Neural progenitor cell (in vitro differentiated cells): ENCODE measurements at regions not wholly inside any gene's neighbourhood (a gene's known extent, or its start where the extent isn't known, plus 50 kb on each side); places are given as distances from the start of the nearest gene placed in this dataset.
A peak's percentile ranks its signal among the peaks of the same experiment; 100 is the strongest.

Experiments
- DNase-seq: peaks from one replicate; pipeline ENCODE4 v3.0.0-alpha.2; 2016; ENCODE audit warnings: low spot score
- H2AFZ ChIP-seq: fragments of 200-600 bp; sonication (generic); replicated peaks from 2 replicates; pipeline ENCODE4 v1.6.1; 2016; ENCODE audit warnings: antibody characterized with exemption
- H3F3A ChIP-seq: fragments of 200-600 bp; sonication (generic); 2 replicates; pipeline ENCODE4 v1.6.1; 2016; ENCODE audit warnings: antibody characterized with exemption, low read depth
- H3K27ac ChIP-seq: fragments of 200-600 bp; sonication (generic); 2 replicates; pipeline ENCODE4 v1.5.1; 2016; ENCODE audit warnings: mild to moderate bottlenecking
- H3K27me3 ChIP-seq: fragments of 200-600 bp; sonication (generic); 2 replicates; pipeline ENCODE4 v1.6.1; 2016; ENCODE audit warnings: mild to moderate bottlenecking, moderate library complexity
- H3K36me3 ChIP-seq: fragments of 200-600 bp; sonication (generic); 2 replicates; pipeline ENCODE4 v1.5.1; 2016
- H3K4me1 ChIP-seq: fragments of 200-600 bp; sonication (generic); 2 replicates; pipeline ENCODE4 v1.6.1; 2016; ENCODE audit warnings: mixed run types
- H3K4me2 ChIP-seq: fragments of 200-600 bp; sonication (generic); 2 replicates; pipeline ENCODE4 v1.6.1; 2016
- H3K4me3 ChIP-seq: fragments of 200-600 bp; sonication (generic); 2 replicates; pipeline ENCODE4 v1.5.1; 2016
- H3K79me2 ChIP-seq: fragments of 200-600 bp; sonication (generic); 2 replicates; pipeline ENCODE4 v1.6.1; 2016; ENCODE audit warnings: low read depth
- H3K9ac ChIP-seq: fragments of 200-600 bp; sonication (generic); 2 replicates; pipeline ENCODE4 v1.6.1; 2016
- H3K9me3 ChIP-seq: fragments of 200-600 bp; sonication (generic); 2 replicates; pipeline ENCODE4 v1.5.1; 2016; ENCODE audit warnings: low read depth
- H4K20me1 ChIP-seq: fragments of 200-600 bp; sonication (generic); 2 replicates; pipeline ENCODE4 v1.6.1; 2016; ENCODE audit warnings: low read depth
- H3K27ac Mint-ChIP-seq: 3 replicates; pipeline ENCODE4 v1.8.0; 2021; ENCODE audit warnings: mixed read lengths
- H3K27me3 Mint-ChIP-seq: 2 replicates; pipeline ENCODE4 v1.8.0; 2022; ENCODE audit warnings: low read depth, mild to moderate bottlenecking, inconsistent platforms, moderate library complexity, mixed read lengths; ENCODE audit not compliant: insufficient read depth
- H3K36me3 Mint-ChIP-seq: 3 replicates; pipeline ENCODE4 v1.8.0; 2021; ENCODE audit warnings: mixed read lengths
- H3K4me1 Mint-ChIP-seq: 3 replicates; pipeline ENCODE4 v1.8.0; 2021; ENCODE audit warnings: mixed read lengths
- H3K4me3 Mint-ChIP-seq: 3 replicates; pipeline ENCODE4 v1.8.0; 2021; ENCODE audit warnings: mild to moderate bottlenecking, moderate library complexity, mixed read lengths
- H3K9me3 Mint-ChIP-seq: 3 replicates; pipeline ENCODE4 v1.8.0; 2020; ENCODE audit warnings: mixed read lengths
- EZH2 ChIP-seq: fragments of 200-600 bp; sonication (generic); IDR thresholded peaks from 2 replicates; pipeline ENCODE4 v1.6.1; 2017; ENCODE audit warnings: antibody characterized with exemption, mild to moderate bottlenecking, moderate library complexity
- EZH2phosphoT487 ChIP-seq: fragments of 200-600 bp; sonication (generic); IDR thresholded peaks from 2 replicates; pipeline ENCODE4 v1.6.1; 2017; ENCODE audit warnings: antibody characterized with exemption
- TF ChIP-seq, protein P1 (sequence below): fragments of 200-600 bp; sonication (generic); IDR thresholded peaks from 2 replicates; pipeline ENCODE4 v1.5.1; 2017; ENCODE audit warnings: antibody characterized with exemption, mild to moderate bottlenecking

DNA sequence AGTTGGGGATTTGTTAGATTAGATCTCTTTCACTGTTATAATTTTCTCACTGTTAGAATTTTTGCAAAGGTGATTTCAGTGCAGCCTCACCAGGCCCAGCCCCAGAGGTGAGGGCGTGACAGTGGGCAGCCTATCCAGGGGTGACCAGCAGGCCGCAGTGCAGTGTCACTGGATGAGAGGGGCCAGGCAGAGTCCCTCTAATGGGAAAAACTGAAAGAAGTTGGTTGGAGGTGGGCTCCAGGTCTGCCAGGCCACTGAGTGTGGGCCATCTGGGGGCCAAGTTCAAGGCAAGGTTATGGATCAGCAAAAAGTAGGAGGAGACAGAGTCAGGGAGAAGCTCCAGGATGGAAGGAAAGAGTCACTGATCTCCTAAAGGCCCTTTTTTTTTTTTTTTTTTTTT lies 90.5 kb upstream of the SDK1 start:
- no peak for TF ChIP-seq EZH2
- TF ChIP-seq, protein P1, sequence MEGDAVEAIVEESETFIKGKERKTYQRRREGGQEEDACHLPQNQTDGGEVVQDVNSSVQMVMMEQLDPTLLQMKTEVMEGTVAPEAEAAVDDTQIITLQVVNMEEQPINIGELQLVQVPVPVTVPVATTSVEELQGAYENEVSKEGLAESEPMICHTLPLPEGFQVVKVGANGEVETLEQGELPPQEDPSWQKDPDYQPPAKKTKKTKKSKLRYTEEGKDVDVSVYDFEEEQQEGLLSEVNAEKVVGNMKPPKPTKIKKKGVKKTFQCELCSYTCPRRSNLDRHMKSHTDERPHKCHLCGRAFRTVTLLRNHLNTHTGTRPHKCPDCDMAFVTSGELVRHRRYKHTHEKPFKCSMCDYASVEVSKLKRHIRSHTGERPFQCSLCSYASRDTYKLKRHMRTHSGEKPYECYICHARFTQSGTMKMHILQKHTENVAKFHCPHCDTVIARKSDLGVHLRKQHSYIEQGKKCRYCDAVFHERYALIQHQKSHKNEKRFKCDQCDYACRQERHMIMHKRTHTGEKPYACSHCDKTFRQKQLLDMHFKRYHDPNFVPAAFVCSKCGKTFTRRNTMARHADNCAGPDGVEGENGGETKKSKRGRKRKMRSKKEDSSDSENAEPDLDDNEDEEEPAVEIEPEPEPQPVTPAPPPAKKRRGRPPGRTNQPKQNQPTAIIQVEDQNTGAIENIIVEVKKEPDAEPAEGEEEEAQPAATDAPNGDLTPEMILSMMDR, result peak; percentile 48
- Histone ChIP-seq H3K4me3 (no peak overlapping the region), H3K79me2 (no peaks in the 10 kb centered on the region), H3F3A (no peaks in the 10 kb centered on the region), H3K4me1 (no peaks in the 10 kb centered on the region), H3K4me2 (no peak overlapping the region), H3K9ac (no peak overlapping the region), H3K27ac (no peak overlapping the region), H3K36me3 (no peaks in the 10 kb centered on the region), H4K20me1 (no peaks in the 10 kb centered on the region), H2AFZ (no peak overlapping the region), H3K9me3 (no peaks in the 10 kb centered on the region), H3K27me3 (no peaks in the 10 kb centered on the region)
- no peaks in the 10 kb centered on the region for H3K36me3 Mint-ChIP-seq
- no peak overlapping the region for H3K4me3 Mint-ChIP-seq
- peaks cover 9% of the 10 kb centered on the region for H3K27me3 Mint-ChIP-seq
- DNase-seq, result peak; percentile 40
- peaks cover 3% of the 10 kb centered on the region for H3K4me1 Mint-ChIP-seq
- no peak overlapping the region for H3K27ac Mint-ChIP-seq
- peaks cover 7% of the 10 kb centered on the region for H3K9me3 Mint-ChIP-seq

DNA sequence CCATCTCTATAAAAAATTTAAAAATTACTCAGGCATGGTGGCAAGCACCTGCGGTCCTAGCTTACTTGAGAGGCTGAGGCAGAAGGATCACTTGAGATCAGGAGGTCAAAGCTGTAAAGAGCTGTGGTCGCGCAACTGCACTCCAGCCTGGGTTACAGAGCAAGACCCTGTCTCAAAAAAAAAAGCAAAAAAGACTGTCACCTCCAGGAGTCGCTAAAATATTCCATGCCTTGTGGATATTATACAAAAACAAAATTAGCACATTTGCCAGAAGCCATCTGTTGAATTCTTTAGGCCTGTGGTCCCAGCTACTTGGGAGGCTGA lies 87.0 kb upstream of the SDK1 start:
- Mint-ChIP-seq H3K27me3 (peaks cover 5% of the 10 kb centered on the region), H3K36me3 (no peaks in the 10 kb centered on the region), H3K4me1 (peaks cover 15% of the 10 kb centered on the region), H3K27ac (no peak overlapping the region), H3K9me3 (peaks cover 3% of the 10 kb centered on the region), H3K4me3 (no peak overlapping the region)
- Histone ChIP-seq H2AFZ (no peak overlapping the region), H3F3A (no peaks in the 10 kb centered on the region), H3K79me2 (no peaks in the 10 kb centered on the region), H3K9ac (no peak overlapping the region), H3K36me3 (no peaks in the 10 kb centered on the region), H4K20me1 (no peaks in the 10 kb centered on the region), H3K27ac (no peak overlapping the region), H3K4me1 (peaks cover 6% of the 10 kb centered on the region), H3K4me3 (no peak overlapping the region), H3K9me3 (no peaks in the 10 kb centered on the region), H3K4me2 (no peak overlapping the region), H3K27me3 (no peaks in the 10 kb centered on the region)
- DNase-seq, result no peak
- TF ChIP-seq, protein P1, result no peak
- TF ChIP-seq EZH2, result no peak
- TF ChIP-seq EZH2phosphoT487, result no peak

GRCh38 chr7:3215624-3216585 lies 85.1 kb upstream of the SDK1 start:
- Mint-ChIP-seq H3K27me3 (no peaks in the 10 kb centered on the region), H3K4me3 (no peak overlapping the region), H3K27ac (no peak overlapping the region), H3K36me3 (no peaks in the 10 kb centered on the region), H3K4me1 (peaks cover 17% of the 10 kb centered on the region), H3K9me3 (no peaks in the 10 kb centered on the region)
- no peak overlapping the region for H3K9ac ChIP-seq
- no peak overlapping the region for H3K27ac ChIP-seq
- no peak overlapping the region for H2AFZ ChIP-seq
- no peaks in the 10 kb centered on the region for H4K20me1 ChIP-seq
- H3K4me3 ChIP-seq, result no peak overlapping the region
- no peaks in the 10 kb centered on the region for H3F3A ChIP-seq
- peaks cover 12% of the 10 kb centered on the region for H3K4me1 ChIP-seq
- no peaks in the 10 kb centered on the region for H3K36me3 ChIP-seq
- no peaks in the 10 kb centered on the region for H3K9me3 ChIP-seq
- no peak for TF ChIP-seq EZH2phosphoT487
- TF ChIP-seq, protein P1, result no peak
- TF ChIP-seq EZH2, result no peak
- DNase-seq, result no peak
- H3K79me2 ChIP-seq, result no peaks in the 10 kb centered on the region
- H3K4me2 ChIP-seq, result no peak overlapping the region
- H3K27me3 ChIP-seq, result no peaks in the 10 kb centered on the region
